ENCODE measurements at regions not wholly inside any gene's neighbourhood (a gene's known extent, or its start where the extent isn't known, plus 50 kb on each side); places are given as distances from the start of the nearest gene placed in this dataset.
A peak's percentile ranks its signal among the peaks of the same experiment; 100 is the strongest.

- Histone ChIP-seq H3K56ac (replicated peaks; ENCODE audit: insufficient read length, low read depth, low read length) (no peak overlapping the region), H4K91ac (replicated peaks; ENCODE audit: insufficient read length, low read length) (no peak overlapping the region), H3K36me3 (ENCODE audit: control insufficient read depth in 2 of 4, insufficient read depth in 4 of 4, low read length in 3 of 4) (no peaks in the 10 kb centered on the region), H3K23me2 (ENCODE audit: low read depth, low read length) (no peaks in the 10 kb centered on the region), H3K18ac (ENCODE audit: extremely low read depth, low read length) (no peak overlapping the region), H3K4me3 (ENCODE audit: extremely low read depth in 1 of 4, insufficient read depth in 2 of 4, low read depth in 3 of 4, low read length in 4 of 4) (no peak overlapping the region), H4K8ac (ENCODE audit: extremely low read depth, insufficient read depth, low read length) (no peak overlapping the region), H3K4ac (replicated peaks; ENCODE audit: insufficient read length, low read depth, low read length) (no peak overlapping the region), H3K14ac (ENCODE audit: insufficient read length) (no peak overlapping the region), H3K23ac (ENCODE audit: insufficient read length) (no peak overlapping the region), H3K9me3 (ENCODE audit: insufficient read depth in 2 of 2, low read depth in 1 of 2, low read length in 1 of 2) (no peaks in the 10 kb centered on the region), H3K27me3 (replicated peaks in 1 of 4; ENCODE audit: control insufficient read depth in 3 of 4, extremely low read depth in 1 of 4, insufficient read depth in 3 of 4, low read length in 3 of 4) (no peaks in the 10 kb centered on the region), H3K27ac (ENCODE audit: low read depth, low read length) (no peak overlapping the region), H2AK5ac (ENCODE audit: low read depth, low read length) (no peak overlapping the region), H2BK20ac (ENCODE audit: low read length) (no peak overlapping the region), H3K4me2 (ENCODE audit: insufficient read depth in 1 of 2, low read depth in 2 of 2, low read length in 2 of 2) (no peak overlapping the region), H4K5ac (ENCODE audit: insufficient read length, low read depth, low read length) (no peak overlapping the region), H2BK5ac (ENCODE audit: low read depth, low read length) (no peak overlapping the region), H3K9ac (replicated peaks in 1 of 4; ENCODE audit: extremely low read depth in 1 of 4, low read depth in 3 of 4, low read length in 3 of 4) (no peak overlapping the region), H4K20me1 (replicated peaks in 1 of 2; ENCODE audit: control insufficient read depth in 1 of 2, insufficient read depth in 2 of 2, low read length in 2 of 2) (no peaks in the 10 kb centered on the region), H2BK120ac (replicated peaks; ENCODE audit: low read depth, low read length) (no peak overlapping the region), H3K79me2 (ENCODE audit: control insufficient read depth in 1 of 2, insufficient read depth in 2 of 2, low read length in 2 of 2) (no peaks in the 10 kb centered on the region), H3K79me1 (ENCODE audit: low read depth, low read length) (no peaks in the 10 kb centered on the region), H2BK15ac (ENCODE audit: low read length) (no peak overlapping the region), H2AFZ (ENCODE audit: low read length) (no peak overlapping the region), H2BK12ac (ENCODE audit: low read depth, low read length) (no peak overlapping the region), H3K4me1 (replicated peaks in 1 of 4; ENCODE audit: control insufficient read depth in 3 of 4, insufficient read depth in 4 of 4, low read length in 3 of 4) (no peaks in the 10 kb centered on the region)
- FAIRE-seq (peak; percentile 42), DNase-seq (ENCODE audit: low read depth in 1 of 2, low spot score in 2 of 2) (peak; percentile 44 to 94)
- ChIA-PET CTCF (ENCODE audit: partially characterized antibody) (interaction anchor here (0.7 to 2.0 kb wide), 37 partner anchors 8 to 819 kb away, joined by 3 to 11 read pairs (median 4); no protein-coding TSS in a partner anchor), POLR2A (ENCODE audit: partially characterized antibody) (interaction anchor here (1.1 kb wide), 1 partner anchor 164 kb away, joined by 4 read pairs; no protein-coding TSS in a partner anchor)
- 71% methylated on average over 15 of the region's 15 CpGs; no CpG with 5 or more reads in 1 of the 2 experiments for WGBS, 2 experiments (ENCODE audit: extremely low coverage in 1 of 2, insufficient coverage in 1 of 2, insufficient read length in 1 of 2, insufficient replicate concordance in 2 of 2, low coverage in 1 of 2, low lambda C conversion rate in 2 of 2, missing lambda C conversion rate in 1 of 2)
- no peak for TF ChIP-seq MAFK (IDR thresholded peaks at IDR 0.05; ENCODE audit: low read depth, low read length)
- no peak for TF ChIP-seq USF2 (IDR thresholded peaks at IDR 0.05; ENCODE audit: low read length)
- TF ChIP-seq NRF1 (IDR thresholded peaks at IDR 0.05; ENCODE audit: low read depth, low read length): no peak
- TF ChIP-seq CTCF (IDR thresholded peaks at IDR 0.05; ENCODE audit: control extremely low read depth in 1 of 3, insufficient read depth in 1 of 3, low read depth in 1 of 3, low read length in 3 of 3): peak; percentile 78 to 89 (median 83)
- TF ChIP-seq RAD21 (IDR thresholded peaks at IDR 0.05 in 1 of 2, conservative IDR thresholded peaks at IDR 0.05 in 1 of 2; ENCODE audit: low read depth in 2 of 2, low read length in 2 of 2): peak; percentile 80 to 84
These were observed 102.8 kb upstream of the DAP start for GRCh38 chr5:10863763-10864383.

Measured in H1 (cell line).